HFF-Myc (cell line): ENCODE measurements at regions not wholly inside any gene's neighbourhood (a gene's known extent, or its start where the extent isn't known, plus 50 kb on each side); places are given as distances from the start of the nearest gene placed in this dataset.
"Not testable (repeated sequence)": the region's sequence is repeated elsewhere in the genome, so short reads cannot be mapped to it uniquely, and the experiment has no call there.

Experiments used
- DNase-seq: peaks from one replicate; pipeline ENCODE4 v3.0.0-alpha.2; 2011; ENCODE audit warnings: low read depth; ENCODE audit errors: extremely low read depth
- H3K4me3 ChIP-seq: replicated peaks from 2 replicates; pipeline ENCODE4 v1.5.1; 2011; ENCODE audit warnings: low read depth, mild to moderate bottlenecking, control low read depth, low read length
- TF ChIP-seq, protein P1 (sequence below): IDR thresholded peaks from 2 replicates; pipeline ENCODE4 v1.5.1; 2012; ENCODE audit warnings: mild to moderate bottlenecking, low read depth, low read length, control low read depth; ENCODE audit errors: missing control alignments

DNA sequence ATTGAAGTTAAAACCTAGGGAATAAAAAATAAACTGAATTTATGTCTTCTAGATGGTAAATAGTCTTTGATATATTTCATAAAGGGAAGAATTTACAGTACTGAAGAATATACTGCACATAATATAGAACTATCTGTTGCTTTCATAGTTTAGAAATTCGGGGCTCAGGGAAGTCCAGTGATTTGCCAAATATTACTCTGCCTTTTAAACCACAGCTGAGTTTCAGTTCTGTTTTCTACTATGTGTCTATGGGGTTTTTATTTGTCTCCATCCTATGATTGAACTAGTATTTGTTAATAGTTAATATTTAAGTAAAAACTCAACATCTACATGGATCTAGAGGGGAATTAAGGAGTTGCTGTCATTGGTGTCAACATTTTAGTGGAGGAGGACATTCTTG lies 715.0 kb upstream of the CDH8 start:
- TF ChIP-seq, protein P1, sequence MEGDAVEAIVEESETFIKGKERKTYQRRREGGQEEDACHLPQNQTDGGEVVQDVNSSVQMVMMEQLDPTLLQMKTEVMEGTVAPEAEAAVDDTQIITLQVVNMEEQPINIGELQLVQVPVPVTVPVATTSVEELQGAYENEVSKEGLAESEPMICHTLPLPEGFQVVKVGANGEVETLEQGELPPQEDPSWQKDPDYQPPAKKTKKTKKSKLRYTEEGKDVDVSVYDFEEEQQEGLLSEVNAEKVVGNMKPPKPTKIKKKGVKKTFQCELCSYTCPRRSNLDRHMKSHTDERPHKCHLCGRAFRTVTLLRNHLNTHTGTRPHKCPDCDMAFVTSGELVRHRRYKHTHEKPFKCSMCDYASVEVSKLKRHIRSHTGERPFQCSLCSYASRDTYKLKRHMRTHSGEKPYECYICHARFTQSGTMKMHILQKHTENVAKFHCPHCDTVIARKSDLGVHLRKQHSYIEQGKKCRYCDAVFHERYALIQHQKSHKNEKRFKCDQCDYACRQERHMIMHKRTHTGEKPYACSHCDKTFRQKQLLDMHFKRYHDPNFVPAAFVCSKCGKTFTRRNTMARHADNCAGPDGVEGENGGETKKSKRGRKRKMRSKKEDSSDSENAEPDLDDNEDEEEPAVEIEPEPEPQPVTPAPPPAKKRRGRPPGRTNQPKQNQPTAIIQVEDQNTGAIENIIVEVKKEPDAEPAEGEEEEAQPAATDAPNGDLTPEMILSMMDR: no peak
- DNase-seq: no peak
- H3K4me3 ChIP-seq: no peak overlapping the region

DNA sequence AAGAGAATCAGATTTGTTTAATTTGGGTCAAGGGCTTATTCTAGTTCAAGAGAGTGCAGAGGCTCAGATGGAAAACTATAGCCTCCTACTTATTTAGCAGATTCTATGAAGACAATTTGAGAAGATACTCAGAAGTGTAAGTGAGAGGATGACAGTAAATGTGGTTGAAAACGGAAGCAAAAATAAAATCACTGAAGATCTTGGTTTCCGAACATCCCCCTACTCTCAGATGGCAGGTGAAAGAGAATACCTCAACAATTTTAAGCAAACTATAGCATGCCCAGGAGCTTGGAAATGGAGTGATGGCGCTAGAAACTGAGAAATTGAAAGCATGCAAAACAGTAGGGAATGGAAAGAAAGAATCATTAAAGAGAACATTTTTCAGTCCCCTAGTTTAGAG lies 705.5 kb upstream of the CDH8 start:
- no peak for DNase-seq
- TF ChIP-seq, protein P1: no peak

DNA sequence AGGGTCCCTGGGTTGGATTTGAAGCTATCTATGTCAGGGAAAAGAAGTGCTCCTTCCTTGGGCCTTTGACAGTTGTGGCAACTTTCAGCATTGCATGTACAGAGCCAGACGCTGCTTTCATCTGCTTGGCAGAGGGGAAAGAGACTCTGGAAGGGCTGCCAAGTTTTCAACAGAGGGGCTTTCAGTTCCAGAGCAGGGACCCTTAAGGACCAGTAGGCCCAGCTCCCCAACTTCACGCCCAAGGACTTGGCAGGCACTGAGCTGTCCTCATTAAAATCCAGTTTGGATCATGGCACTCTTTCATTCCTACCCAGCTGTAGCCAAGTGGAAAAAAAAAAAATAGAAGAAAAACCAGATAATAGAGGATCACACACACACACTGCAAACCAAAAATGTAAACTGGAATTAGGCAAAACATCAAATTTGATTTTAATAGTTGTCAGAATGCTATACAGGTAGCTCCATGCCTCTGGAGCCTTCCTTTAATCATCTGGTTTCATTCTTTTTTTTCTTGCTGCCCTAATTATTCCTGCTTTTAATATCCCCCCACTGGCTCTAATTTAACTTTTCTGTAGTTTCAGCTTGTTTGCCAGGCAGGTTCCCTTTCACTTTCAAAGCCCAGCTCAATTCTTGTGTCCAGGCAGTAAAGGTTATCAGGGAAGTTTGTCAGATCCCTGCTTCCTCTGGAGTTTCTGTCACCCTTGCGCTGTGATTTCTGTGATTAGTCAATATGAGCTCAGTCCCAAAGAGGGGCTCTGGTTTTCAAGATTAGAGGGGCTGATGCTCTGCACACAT lies 702.6 kb upstream of the CDH8 start:
- H3K4me3 ChIP-seq: no peak overlapping the region
- DNase-seq: no peak
- TF ChIP-seq, protein P1: no peak

More for the DNA sequence above, 705.5 kb upstream of the CDH8 start:
- H3K4me3 ChIP-seq: no peak overlapping the region

DNA sequence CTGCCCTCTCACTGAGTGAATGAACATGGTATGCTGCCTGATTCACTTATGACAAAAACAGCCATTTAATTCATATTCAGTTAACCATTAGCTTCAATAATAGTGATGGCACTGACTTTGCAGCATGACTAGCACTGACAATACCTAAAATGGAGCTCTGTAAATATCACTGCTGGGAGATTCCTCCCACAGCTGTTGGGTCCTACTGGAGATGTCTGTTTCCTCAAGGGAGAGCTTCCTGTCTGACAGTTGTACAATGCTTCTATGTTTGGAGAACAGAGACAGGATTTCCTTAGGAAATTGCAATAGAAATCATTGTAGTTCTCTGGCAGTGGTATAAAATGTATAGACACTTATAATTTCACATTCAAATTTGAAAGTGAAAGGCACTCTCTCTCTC lies 695.9 kb upstream of the CDH8 start:
- TF ChIP-seq, protein P1: no peak
- no peak overlapping the region for H3K4me3 ChIP-seq
- DNase-seq: no peak

DNA sequence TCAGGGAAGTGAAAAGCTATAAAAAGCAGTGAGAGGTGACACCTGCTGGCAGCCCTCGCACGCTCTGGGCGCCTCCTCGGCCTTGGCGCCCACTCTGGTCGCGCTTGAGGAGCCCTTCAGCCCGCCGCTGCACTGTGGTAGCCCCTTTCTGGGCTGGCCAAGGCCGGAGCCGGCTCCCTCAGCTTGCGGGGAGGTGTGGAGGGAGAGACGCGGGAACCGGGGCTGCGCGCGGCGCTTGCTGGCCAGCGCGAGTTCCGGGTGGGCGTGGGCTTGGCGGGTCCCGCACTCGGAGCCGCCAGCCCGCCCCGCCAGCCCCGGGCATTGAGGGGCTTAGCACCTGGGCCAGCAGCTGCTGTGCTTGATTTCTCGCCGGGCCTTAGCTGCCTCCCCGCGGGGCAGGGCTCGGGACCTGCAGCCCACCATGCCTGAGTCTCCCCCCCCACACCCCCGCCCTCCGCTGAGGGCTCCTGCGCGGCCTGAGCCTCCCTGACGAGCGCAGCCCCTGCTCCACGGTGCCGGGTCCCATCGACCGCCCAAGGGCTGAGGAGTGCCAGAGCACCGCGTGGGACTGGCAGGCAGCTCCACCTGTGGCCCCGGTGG lies 688.5 kb upstream of the CDH8 start:
- DNase-seq, H3K4me3 ChIP-seq: not testable (repeated sequence)

DNA sequence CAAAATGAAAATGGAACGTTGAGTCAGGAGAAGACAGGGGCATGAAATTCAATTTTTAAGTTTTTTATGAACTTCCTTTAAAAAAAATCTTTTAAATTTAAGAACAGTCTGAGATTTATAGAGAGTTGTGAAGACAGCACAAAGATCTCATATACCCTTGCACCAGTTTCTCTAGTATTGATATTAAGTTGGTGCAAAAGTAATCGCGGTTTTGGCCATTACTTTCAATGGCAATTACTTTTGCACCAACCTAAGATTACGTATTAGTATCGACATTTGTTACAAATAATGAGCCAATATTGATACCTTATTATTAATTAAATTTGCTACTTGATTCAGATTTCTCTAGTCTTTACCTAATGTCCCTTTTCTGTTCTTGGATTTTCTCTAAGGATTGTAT lies 684.4 kb upstream of the CDH8 start:
- TF ChIP-seq, protein P1: no peak
- DNase-seq: no peak
- no peak overlapping the region for H3K4me3 ChIP-seq

DNA sequence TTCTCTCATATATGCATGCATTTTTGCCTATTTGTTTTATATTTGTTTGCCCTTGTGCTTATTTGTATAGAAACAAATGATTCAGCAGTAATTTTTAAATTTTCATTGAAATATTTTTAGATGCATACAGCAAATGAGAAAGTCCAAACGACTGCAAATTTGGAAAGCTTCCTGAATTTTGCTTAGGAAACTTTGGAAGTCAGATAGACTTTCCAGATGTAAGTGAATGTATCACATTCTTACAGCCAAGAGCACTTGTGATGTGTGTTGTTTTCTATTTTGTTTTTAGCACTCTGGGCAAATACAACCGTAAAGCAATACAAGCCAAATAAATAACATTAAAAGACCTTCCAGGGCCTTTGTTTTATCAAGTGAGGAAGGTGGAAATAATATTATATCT lies 680.8 kb upstream of the CDH8 start:
- DNase-seq: no peak
- TF ChIP-seq, protein P1: no peak
- H3K4me3 ChIP-seq: no peak overlapping the region
